KG1 (cell line): ENCODE measurements at regions not wholly inside any gene's neighbourhood (a gene's known extent, or its start where the extent isn't known, plus 50 kb on each side); places are given as distances from the start of the nearest gene placed in this dataset.
A peak's percentile ranks its signal among the peaks of the same experiment; 100 is the strongest.

ENCODE experiments used
- DNase-seq: peaks from one replicate; lab custom pipeline; 2025; lab: John Stamatoyannopoulos, UW

DNA sequence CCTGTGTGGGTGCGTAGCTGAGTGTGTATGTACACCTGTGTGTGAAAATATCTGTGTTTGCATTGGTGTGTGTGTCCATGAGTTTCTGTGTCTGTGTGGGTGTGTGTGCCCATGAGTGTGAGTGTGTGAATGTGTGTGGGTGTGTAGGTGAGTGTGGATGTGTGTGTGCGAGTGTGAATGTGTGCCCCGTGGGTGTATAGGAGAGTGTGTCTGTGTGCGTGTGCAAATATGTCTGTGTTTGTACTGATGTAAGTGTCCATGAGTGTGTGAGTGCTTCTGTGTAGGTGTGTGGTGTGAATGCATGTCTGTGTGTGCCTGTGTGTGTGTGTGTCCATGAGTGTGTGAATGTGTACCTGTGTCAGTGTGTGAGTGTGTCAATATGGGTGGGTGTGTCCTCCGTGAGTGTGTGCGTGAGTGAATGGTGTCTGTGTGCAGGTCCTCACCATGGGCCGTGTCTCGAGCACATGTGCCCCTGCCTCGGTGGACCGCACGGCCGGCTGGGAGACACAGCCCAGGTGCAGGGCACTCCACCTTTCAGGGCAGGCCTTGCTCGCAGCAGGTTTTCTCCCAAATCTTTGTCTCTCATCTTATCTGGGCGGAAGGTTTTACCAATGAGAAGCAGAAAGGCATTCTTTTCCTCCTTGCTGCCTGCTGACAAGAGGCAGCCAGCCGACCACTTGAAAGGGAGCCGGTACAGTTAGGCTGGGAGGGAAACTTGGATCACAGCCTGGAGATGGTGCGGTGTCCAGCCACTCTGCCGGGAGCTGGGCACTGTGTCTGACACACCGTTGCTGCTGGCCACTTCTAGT, 107.1 kb upstream of the FAM20C start:
- no peak for DNase-seq

DNA sequence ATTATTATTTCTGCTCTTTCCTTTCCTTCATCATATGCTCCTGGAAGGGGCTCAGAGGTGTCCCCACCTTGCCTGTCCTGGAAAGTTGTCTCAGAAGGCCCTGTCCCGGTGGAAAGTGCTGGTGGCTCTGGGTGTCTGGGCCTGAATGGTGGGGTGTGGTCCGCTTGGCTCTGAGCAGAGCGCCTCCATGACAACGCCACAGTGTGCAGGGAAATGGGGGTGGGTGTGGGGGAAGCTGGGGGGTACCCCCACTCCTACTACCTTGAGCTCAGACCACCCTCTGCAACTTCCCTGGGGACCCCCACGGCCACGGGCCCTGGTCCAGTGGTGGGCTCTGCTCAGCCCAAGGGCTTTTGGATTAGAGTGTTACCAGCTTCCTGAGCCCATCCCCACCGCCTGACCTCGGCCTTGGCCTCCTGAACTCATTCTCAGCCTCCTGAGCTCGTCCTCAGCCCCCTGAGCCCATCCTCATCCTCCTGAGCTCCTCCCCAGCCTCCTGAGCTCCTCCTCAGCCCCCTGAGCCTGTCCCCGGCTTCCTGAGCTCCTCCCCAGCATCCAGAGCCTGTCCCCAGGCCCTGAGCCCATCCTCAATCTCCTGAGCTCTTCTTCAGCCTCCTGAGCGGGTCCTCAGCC, 106.4 kb upstream of the FAM20C start:
- no peak for DNase-seq

DNA sequence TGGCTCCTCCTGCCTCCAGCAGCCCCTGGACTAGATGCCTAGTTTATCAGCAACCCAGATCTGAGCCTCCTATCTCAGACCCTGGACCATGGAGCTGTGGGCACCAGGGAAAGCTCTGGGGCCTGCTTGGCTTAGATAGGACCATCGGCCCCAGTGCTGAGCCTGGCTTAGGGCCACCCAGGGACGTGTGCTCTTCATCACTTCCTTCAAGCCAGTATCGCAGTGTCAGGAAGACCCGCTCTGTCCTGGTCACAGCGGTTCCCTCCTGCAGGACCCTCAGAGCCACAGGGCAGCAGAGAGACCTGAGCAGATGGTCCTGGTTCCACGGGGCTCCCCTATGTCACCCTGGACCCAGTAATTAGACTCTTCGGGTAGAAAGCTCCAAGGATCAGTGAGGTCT, 105.7 kb upstream of the FAM20C start:
- DNase-seq: no peak

DNA sequence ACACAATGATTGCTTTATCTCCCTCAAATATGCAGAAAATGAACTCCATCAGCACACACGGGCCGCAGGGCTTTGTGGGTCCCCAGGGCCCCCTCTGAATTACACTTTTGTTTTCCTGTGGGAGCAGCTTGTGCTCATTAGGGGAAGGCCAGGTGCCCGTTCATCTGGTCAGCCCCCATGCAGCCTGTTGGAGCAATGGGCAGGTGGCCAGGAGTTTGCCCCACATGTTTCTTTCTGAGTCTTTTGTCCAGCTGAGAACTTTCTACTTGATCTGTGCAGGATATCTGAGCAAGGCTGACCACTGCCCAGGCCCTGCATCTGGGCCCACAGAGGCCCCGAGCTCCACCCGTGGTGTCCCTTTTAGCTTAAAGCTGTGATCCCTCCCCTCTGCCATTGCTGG, 105.3 kb upstream of the FAM20C start:
- no peak for DNase-seq

DNA sequence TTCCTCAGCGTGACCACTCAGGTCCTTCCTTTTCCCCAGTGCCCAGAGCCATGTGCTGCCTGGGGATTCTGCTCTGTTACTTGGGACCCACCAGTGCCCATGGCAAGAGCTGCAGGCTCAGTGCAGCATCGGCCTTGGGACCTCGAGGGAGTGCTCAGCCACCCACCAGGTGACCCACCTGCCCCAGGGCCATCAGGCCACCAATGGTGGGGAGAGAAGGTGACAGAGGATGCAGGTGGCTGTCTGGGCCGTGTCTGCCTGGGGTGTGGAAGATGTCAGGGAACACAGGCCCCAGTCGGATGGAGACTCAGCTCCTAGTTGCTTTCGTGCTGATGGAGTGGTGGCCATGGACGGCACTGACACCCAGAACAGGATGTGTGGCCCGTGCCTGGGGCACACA, 104.7 kb upstream of the FAM20C start:
- no peak for DNase-seq

DNA sequence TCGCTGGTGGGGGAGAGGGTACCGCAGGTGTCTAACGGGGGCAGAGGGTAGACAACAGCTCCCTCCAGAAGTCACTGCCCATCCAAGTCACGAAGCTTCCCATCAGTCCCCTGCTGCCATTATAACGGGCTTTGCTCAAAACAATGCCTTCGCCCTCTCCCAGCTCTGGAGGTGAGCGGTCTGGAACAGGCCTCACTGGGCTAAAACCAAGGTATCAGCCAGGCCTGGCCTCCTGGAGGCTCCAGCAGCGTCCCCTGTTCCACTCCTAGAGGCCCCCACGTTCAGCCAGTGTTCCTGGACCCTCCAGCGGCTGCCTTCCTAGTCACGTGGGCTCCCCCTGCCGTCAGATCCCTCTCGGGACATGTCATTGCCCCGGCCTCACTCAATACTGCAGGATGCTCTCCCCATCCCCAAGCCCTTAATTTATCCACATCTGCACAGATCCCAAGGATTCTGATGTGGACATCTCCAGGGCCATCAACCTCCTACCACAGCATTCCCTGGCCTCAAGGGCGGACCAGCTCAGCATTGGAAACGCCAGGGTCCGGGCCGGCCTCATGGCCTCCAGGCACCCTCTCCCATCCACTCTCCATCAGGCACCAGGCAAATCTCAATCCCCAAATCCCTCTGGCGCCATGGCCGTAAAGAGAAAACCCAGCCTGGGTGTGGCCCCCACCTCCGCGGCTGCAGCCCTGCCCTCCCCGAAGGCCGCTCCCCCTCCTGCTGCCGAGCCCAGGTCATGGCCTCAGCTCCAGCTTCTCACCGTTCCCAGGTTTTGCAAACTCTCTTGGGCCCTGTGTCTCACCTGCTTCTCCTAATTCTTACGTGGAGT, 104.1 kb upstream of the FAM20C start:
- no peak for DNase-seq

DNA sequence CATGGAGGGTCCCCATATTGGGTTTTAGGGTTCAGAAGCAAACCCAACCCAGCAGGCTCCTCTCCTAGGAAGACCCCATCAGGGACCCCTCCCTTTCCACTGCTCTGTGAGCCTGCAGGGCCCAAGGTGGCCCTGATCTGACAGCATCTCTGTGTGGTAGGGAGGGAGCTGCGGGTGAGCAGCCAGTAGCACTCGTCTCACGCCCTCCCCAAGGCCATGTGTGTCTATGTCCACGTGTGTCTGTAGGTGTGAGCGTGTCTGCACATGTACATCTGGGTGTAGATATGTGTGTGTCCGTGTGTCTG, 103.5 kb upstream of the FAM20C start:
- no peak for DNase-seq

DNA sequence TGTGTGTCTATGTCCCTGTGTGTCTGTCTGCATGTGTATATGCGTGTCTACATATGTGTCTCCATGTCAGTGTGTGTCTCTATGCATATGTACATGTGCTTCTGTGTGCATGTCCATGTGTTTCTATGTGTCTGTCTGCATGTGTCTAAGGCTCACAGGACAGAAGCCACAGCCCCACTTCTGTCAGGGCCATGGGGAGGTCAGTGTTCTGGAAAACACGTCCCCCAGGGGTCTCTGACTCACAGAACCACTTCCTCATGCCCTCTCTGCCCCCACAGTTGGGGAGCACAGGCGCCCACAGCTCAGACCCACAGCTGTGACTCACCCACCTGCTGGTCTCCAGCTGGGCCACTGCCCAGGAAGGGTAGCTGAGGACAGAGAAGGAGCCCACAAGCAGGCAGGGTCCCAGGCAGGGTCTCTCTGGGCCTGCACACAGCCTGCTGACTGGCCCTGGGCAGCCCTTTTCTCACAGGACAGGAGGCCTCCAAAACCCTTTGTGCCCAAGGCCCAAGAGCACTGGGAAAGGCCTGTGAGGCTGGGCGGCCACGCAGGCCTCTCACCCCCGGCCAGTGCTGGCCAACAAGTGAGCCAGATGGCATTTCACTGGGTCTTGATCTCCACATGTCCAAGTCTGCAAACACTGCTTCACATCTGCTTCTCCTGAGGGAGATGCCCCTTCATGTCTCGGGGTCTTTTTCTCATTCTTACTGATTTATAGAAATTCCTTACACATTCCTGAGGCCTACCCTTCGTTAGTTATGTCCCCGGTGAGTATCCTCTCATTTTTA, 102.9 kb upstream of the FAM20C start:
- peak; percentile 57 for DNase-seq

DNA sequence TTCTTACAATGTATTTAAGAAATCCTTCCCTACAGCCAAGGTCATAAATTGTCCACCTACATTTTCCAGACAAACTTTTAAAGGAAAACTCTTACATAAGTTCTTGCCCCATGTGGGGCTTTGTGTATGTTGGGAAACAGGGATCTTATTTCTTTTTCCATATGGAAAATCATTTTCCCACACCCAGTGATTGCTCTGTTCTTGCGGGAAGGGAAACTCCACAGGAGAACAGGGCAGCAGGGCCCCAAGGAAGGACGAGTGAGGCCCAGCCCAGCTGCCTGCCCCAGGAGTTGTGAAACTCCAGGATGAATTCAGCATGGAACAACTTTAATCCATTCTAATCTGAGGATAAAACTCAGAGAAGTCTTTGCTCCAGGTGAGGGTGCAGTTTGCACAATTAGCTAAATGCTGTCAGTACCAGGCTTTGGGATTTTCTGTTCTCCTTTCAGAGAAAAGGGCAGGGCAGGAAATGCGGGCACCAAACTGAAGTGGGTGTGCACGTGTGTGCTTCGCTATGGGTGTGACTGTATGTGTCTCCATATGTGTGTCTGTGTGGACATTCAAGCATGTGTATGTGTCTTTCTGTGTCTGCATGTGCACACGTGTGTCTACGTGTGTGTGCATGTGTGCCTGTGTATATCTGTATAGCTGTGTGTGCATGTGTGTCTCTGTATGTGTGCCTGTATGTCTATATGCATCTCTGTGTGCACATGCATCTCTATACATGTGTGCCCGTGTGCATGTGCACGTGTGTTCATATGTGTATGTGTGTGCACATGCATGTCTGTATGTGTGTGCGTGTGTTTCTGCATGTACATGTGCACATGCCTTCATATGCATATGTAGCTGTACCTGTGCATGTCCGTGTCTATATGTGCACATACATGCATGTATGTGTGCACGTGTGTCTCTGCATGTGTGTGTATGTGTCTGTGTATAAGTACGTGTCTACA, 102.0 kb upstream of the FAM20C start:
- no peak for DNase-seq

DNA sequence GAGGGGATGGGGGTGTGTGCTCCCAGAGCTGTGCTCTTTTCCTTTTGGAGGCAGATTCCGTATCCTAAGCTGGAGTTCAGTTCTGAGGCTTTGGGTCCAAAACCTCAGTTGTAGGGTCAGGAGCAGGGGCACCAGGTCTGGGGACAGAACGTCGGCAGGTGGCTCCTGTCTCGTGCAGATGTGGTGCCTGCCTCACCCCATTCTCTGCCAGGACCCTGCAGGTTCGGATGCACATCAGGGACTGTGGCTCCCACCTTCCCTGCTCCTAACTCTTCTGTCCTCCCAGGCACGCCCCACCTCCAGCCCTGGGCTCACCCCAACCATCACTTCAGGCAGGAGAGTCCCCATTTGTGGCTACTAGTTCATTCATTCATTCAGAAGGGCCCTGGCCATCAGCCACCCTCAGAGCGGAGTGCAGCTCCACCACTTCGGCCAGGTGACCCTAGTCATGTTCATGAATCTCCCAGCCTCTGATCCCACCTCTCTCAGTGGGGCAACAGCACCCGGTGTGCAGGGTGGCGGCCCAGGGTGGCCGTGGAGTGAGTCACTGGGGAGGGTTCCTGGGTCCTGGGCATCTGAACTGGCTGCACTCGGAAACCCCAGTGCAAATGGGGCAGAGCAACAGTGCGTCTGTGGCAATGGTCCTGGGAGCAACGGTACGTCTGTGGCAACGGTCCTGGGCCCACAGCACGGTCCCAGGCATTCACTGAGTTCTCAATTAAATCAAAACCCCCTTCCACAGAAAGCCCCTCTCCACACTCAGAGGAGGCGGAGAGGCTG, 100.8 kb upstream of the FAM20C start:
- DNase-seq: no peak

DNA sequence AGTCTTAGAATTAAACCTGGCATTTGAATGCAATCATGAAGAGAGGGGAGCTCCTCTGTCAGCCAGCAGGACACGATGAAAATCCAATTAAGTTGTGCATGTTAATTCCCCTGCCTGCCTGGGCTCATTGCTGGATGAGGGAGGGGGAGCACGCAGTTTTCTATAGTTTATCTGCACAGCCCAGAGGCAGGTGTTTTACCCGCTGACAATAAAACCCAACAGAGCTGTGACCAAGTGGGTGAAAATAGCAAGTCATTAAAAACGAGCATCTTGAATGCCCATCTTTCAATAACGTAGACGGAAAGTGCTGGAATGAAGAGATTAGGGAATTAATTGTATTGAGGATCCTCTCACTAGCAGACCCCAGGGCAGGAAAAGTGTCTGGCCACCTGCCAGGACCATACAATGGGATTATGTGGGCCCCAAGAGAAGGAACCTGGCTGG, 100.1 kb upstream of the FAM20C start:
- DNase-seq: no peak

DNA sequence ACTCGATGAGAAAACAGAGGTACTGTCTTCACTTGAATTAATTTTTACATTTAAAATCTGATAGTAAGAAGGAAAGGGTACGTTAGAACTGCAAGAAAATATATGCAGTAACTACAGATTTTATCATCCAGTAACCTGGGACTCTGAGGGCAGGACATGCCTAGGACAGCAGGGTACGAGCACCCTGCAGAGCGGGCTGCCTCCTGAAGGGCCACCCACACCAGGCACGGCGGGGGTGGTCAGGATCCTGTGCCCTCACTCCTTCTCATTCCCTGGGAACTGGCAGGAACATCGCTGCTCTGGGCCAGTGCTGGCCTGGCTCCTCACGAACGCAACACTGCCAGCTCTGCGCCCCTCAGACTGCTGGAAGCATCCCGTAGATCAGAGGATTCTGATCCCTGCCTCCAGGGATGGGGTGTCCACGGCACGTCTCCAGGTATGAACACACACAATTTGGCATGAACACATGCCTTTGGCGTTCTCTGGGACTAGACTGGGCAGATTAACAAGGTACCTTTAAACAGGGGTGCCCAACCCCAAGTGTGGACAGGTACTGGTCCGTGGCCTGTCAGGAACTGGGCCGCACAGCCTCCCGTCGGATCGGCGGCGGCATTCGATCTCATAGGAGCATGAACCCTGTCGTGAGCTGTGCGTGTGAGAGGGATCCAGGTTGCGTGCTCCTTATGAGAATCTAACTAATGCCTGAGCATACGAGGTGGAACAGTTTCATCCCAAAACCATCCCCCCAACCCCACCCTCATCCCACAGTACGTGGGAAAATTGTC, 99.3 kb upstream of the FAM20C start:
- no peak for DNase-seq

DNA sequence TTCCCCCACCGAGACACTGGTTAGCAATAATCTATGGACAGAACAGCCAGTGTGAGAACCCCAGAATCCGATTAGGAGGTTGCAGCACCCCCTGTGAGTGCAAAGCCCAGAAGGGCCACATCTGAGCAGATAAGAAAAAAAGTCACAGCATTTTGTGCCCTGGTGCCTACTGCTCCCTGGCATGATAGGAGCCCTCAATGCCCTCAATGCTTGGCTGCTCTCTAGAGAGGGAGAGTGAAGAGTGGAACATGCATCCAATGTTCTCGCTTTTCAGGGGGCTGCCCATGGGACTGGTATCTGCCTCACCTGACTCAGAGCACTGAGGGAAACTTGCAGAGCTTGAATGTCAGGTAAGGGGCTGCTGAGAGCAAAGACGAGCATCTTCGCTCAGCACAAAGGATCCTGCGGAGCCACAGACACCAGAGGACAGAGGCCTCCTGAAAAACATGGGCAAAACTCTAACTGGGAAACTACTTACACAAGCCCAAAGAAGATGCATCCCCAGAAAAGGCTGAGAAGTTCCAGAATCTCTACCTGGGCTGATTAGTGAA, 98.0 kb upstream of the FAM20C start:
- no peak for DNase-seq

DNA sequence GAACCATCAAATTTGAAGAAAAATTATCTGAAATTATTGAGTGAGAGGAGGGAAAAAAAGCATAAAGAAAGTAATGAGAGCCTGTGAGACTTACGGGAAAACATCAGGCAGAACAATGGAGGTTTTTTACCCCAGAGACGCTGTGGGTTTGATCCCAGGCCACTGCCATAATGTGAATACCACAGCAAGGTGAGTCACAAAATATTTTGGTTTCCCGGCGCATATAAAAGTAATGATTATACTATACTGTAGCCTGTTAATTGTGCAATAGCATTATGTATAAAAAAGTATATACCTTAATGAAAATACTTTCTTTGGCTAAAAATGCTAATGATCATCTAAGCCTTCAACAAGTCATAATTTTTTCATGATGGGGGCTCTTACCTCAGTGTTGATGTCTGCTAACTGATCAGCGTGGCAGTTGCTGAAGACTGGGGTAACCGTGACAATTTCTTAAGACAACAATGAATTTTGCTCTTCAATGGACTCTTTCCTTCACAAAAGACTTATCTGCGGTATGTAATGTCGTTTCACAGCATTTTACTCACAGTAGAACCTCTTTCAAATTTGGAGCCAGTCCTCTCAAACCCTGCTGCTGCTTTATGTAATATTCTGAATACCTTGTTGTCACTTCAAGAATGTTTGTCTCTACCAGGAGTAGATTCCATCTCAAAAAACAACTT, 97.0 kb upstream of the FAM20C start:
- no peak for DNase-seq

DNA sequence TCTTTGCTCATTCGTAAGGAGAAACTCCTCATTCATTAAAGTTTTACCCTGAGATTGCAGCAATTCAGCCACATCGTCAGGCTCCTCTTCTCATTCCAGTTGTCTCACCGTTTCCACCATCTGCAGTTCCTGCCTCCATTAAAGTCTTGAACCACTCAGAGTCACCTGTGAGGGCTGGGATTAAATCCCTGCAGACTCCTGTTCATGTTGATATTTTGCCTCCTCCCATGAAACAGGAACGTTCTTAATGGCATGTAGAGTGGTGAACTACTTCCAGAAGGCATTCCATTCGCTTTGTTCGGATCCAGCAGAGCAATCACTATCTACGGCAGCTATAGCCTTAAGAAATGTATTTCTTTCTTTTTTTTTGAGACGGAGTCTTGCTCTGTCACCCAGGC, 96.5 kb upstream of the FAM20C start:
- no peak for DNase-seq

DNA sequence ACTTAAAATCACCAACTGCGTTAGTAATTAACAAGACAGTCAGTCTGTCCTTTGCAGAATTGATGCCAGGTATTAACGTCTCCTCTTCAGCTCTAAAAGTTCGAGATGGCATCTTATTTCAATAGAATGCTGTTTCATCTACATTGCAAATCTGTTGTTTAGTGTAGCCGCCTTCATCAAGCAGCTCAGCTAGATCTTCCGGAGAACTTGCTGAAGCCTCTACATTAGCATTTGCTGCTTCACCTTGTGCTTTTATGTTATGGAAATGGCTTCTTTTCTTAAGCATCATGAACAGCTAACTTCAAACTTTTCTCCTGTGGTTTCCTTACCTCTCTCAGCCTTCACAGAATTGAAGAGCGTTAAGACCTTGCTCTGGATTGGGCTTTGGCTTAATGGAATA, 95.5 kb upstream of the FAM20C start:
- no peak for DNase-seq

DNA sequence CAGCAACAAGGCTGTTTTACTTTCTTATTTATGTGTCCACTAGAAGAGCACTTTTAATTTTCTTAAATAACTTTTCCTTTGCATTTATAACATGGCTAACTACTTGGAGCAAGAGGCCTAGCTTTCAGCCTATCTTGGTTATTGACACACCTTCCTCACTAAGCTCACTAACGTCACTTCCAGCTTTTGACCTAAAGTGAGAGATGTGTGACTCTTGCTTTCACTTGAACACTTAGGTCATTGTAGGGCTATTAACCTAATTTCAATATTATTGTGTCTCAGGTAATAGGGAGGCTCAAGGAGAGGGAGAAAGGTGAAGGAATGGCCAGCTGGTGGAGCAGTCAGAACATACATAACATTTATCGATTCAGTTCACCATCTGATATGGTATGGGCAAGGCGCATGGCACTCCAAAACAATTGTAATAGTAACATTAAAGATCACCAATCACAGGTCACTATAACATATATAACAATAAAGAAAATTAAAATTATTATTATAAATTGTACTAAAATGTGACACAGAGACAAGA, 95.0 kb upstream of the FAM20C start:
- DNase-seq: no peak
